ENCODE measurements at regions not wholly inside any gene's neighbourhood (a gene's known extent, or its start where the extent isn't known, plus 50 kb on each side); places are given as distances from the start of the nearest gene placed in this dataset.
A peak's percentile ranks its signal among the peaks of the same experiment; 100 is the strongest.

DNA sequence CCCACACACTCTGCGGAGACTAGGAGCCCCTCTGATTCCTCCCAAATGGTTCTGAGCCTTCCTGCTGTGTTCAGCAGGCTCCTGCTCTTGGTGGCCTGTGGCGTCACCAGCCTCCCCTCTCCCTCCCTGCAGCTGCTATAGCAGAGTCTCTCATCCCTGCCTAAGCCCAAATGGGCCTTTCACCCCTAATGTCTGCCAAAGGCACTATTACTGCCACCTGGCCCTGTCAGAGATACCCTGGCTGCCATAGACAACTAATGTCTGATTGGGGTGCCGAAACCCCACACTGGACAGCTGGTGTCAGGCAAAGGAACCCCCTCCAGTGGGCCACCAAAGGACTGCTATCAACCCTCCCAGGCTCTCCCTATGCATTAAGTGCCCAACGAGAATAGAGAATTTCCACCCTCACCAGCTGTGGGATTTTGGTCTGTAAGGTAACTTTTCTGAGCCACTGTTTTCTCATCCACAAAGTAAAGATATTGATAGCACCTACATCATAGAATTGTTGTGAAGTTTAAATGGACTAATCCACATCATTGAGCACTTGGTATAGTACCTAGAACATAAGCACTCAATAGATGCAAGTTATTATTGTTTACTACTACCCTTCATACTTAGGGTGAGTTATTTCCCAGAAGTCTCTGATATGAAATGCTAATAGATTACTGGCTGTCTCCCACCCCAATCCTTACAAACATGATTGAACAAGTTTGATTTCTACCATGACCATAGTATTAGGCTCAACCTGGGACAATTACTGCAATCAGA lies 421.3 kb downstream of the MID1IP1 start:
- intact Hi-C loops (cut with DNase I) = no loop called here
- no peak for DNase-seq

DNA sequence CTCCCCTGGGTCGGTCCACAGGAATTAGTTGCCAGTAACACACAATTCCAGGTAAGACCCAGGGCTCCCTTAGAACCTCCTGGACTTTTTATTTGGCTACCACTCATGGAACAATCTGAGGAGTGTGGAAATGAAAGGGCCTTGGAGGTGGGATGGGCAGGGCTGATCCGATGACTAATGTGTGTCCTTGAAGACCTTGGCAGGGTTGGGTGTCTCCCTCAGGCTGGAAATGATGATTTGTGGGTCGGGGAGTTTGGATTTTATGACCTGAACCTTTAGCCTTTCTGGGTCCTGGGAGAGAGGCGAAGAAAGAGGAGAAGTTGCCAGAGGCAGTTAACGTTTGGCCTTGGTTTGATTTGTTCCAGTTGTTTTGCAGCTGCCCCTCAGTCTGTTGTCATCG lies 425.0 kb downstream of the MID1IP1 start:
- intact Hi-C loops (cut with DNase I) = no loop called here
- no peak for DNase-seq

DNA sequence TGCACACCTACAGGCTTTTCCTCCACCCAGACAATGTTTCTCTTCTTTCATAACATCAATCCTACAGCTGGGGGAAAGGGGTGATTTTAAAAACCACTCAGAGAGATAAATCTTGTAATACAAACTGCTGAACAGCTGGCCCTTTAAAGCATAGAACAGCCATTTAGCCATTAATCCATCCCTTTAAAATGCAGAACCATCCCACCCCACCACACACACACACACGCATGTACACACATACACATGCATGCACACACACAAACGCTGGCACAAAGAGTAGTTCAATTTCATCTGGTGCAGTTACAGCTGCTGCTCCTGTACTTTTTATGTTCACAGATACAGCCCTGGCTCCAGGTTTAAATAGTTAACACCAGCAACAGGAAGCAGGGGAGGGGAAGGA lies 426.1 kb downstream of the MID1IP1 start:
- DNase-seq = no peak
- intact Hi-C loops (cut with DNase I) = no loop called here

DNA sequence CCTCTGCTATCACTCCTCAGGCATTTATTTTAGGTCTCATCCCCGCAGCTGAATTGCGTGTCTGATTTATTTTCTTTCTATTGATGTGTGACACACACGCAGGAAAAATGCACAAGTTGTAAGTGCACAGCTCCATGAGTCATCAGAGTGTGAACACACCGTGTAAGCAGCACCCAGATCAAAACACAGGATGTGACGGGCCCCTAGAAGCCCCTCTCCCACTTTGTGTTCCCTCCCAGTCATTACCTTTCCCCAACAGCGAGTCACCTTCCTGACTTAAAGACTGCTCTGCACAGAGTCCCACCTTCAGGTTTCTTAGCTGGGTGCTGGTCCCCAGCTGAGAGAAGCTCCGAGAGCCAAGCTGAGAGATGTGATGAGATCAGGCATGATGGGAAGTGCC lies 436.7 kb downstream of the MID1IP1 start:
- intact Hi-C loops (cut with DNase I) = no loop called here
- DNase-seq = no peak

DNA sequence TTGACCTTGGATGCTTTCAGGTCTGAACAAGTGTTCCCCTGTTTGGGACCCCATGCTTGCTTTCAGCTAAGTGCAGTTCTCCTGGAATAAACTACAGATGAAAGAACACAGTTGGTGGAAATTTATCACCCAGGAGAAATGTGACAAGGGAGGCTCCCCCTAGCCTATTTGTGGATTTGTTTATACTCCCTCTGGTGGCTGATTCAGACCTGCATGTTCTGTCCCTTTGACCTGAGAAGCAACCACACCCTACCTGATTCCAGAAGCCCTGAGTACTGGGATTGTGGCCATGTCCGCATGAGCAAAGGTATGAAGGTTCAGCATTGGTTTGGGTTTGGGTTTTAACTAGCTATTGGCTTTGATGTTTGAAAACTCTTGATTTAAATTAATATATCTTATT lies 440.9 kb downstream of the MID1IP1 start:
- intact Hi-C loops (cut with DNase I) = no loop called here
- peak in 8 of 42 donors; percentile 7 to 49 (median 20) for DNase-seq

GRCh38 chrX:39244147-39244546 lies 442.9 kb downstream of the MID1IP1 start:
- intact Hi-C loops (cut with DNase I) = no loop called here
- DNase-seq = no peak

DNA sequence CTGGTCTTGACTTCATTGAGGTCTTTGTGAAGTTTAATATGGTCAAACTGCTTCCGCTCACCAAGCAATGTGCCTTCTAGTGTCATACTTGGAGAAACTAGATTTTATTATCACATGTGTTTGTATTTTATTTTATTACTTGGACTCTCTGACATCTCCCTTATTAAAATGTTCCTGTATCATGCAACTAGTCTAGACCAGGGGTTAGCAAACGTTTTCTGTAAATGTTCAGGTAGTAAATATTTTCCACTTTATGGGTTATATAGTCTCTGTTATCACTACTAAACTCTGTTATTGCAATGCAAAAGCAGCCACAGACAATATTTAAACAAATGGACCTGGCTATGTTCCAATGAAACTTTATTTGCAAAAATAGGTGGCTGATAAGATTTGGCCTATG lies 443.8 kb downstream of the MID1IP1 start:
- intact Hi-C loops (cut with DNase I) = no loop called here
- DNase-seq = no peak

DNA sequence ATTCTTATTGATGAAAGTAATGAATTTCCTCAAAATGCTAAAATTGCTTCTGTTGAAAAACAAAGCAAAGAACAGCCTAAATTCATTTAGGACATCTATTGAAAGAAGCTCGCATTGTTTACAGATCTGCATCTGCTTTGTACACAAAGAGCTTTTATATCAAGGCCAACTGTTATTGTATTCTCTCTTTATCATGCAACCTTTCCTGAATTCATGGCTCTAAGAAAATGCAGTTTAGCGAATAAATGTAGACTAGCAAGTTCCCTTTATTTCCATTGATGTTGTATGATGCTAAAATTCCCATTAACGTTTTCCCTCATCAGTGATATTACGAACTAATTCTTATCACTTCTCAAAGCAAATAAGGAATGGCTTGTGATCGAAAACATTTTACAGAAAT lies 446.3 kb downstream of the MID1IP1 start:
- intact Hi-C loops (cut with DNase I) = no loop called here
- DNase-seq = no peak

GRCh38 chrX:39248330-39248729 lies 447.1 kb downstream of the MID1IP1 start:
- DNase-seq = no peak
- intact Hi-C loops (cut with DNase I) = no loop called here

DNA sequence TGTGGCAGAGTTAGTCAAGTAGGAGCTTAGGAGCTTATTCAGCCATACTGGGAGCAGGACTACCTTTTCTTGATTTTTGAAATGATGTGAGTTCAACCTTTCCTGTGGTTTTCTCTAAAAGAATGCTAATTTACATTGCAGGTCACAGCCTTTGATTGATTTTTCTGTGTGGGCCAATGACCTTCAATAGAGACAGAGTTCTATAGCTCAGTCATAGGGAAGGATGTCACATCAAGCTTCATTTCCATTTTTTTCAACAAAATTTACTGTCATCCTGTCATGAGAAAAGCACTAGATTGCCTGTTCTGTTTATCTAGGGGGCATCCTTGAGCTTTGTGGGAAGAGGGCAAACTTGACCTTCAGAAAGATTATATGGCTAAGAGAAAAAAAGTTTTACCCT lies 448.7 kb downstream of the MID1IP1 start:
- DNase-seq = no peak
- intact Hi-C loops (cut with DNase I) = no loop called here

DNA sequence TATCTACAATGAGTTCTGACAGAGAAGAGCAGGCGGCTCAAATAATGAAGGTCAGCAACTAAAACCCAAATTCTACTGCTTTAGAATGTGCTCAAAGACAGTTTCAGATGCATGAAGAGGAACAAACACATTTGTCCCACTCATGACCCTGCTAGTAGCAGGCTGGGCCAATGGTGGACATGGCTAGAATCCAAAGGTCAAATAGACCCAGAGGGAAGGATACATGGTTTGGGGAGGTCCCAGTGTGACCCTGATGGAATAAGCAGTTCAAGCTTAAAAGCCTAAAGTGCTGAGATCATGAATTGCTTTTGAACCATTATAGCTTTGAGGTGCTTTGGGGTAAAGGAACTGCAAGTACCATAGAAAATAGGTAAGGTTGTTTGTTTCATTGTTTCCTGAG lies 450.7 kb downstream of the MID1IP1 start:
- no peak for DNase-seq
- intact Hi-C loops (cut with DNase I) = no loop called here

DNA sequence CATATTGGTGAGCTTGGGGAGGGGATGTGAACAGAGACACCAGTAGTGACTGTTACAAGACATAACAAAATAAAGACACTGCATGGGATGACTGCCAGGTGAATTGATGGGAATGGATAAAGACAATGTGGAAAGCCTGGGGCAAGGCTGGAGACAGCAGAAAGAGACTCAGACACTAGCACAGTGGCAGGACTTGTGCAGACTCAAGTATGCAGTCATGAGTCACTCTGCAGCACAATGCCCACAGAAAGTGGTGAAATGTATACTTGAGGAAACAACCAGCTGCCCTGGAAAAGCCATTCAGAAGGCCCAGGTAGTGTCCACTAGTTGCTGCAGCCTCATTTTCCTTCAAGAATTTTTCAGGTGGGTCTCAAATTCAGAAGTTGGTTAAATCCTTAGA lies 452.3 kb downstream of the MID1IP1 start:
- DNase-seq = no peak
- intact Hi-C loops (cut with DNase I) = no loop called here

DNA sequence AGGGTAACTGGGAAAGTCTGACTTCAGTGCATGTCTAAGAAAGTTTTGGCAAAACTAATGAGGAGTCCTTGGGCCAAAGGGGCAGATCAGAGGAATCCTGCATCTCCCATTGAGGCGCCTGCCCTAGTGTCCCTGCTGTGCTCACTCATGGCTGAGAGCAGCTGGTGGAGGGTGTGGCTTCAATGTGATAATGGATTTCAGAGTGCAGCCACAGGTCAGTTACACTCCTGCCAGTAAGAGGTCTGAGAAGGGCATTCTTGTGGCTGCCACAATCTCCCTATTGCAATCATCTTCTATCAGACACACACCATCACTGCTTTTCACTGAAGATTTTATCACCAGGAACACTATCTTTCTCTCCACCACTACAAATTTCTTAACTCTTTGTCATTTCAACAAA lies 457.1 kb downstream of the MID1IP1 start:
- intact Hi-C loops (cut with DNase I) = no loop called here
- no peak for DNase-seq

DNA sequence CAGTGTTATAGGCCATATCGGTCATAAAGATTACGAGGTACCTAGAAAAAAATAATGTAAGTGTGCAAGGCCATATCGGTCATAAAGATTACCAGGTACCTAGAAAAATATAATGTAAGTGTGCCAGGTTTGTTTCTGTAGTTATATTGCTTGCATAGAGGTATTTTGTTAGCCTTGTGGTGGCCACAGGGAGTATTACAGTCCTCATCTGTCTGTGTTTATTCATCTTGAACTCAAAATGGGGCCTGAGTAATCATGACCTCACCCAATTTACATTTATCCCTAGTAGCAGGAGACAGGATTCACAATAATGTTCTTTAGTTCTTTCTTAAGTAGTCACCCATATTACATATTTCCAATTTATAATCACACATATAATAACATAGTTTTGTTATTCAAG lies 459.7 kb downstream of the MID1IP1 start:
- no peak for DNase-seq
- intact Hi-C loops (cut with DNase I) = no loop called here

DNA sequence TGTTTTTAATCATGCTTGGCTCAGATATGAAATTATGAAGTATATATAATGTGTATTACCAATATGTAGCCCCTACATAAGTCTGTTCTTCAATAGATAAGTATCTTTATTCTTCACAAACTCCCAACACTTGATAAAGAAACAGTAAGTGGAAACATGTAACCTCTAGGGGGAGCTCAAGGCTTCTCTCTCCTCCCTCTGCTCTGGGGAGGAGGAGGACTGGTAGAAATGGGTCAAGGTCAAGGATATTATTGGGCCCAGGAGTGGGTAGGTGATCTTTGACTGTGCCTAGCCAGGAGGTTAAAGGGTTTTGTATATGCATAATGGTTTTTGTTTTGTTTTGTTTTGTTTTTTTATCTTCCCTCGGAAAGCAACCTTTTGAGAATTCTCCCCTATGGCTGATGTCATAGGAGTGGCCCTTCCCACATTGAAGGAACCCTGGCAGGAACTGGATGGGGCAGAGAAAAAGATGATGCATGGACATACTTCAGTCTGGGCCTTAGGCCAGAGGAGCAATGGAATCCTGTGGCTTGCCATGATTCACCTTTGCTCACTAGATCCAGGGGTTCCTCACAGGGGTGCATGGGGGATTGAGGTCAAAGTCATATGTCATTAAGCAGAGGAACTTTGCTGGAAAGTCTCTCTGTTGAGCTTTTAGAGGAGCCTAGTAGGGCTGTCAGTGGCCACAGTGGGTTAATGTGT lies 460.3 kb downstream of the MID1IP1 start:
- intact Hi-C loops (cut with DNase I) = no loop called here
- peak in 17 of 42 donors; percentile 1 to 59 (median 20) for DNase-seq

GRCh38 chrX:39262641-39263040 lies 461.4 kb downstream of the MID1IP1 start:
- intact Hi-C loops (cut with DNase I) = no loop called here
- DNase-seq = no peak

DNA sequence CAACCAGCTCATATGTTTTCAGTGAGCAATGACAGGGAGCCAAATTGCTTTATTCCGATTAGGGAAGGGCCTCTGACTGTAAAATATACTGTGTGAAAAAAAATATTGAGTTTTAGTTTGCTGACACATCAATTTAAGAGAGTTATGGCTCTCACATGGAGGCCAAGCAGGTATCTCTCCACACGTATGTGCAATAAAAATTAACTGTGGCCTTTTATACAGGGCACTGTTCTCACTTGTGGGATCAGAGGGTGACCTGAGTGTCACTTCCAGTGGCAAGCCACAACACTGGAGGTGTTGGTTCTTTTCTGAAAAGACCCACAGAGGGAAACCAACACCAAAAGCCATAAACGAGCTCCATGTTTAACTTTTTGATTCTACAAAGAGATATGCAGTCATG lies 462.8 kb downstream of the MID1IP1 start:
- intact Hi-C loops (cut with DNase I) = no loop called here
- DNase-seq = no peak

- intact Hi-C loops (cut with DNase I) = no loop called here
- no peak for DNase-seq
These were observed 465.9 kb downstream of the MID1IP1 start for GRCh38 chrX:39267176-39267575.

- intact Hi-C loops (cut with DNase I) = no loop called here
- no peak for DNase-seq
These were observed 466.9 kb downstream of the MID1IP1 start for GRCh38 chrX:39268207-39268606.

- DNase-seq = no peak
- intact Hi-C loops (cut with DNase I) = no loop called here
These were observed 474.3 kb downstream of the MID1IP1 start for GRCh38 chrX:39275500-39276068.

All from head of caudate nucleus (tissue), 42 donors.